C4-2B (cell line): ENCODE measurements at regions not wholly inside any gene's neighbourhood (a gene's known extent, or its start where the extent isn't known, plus 50 kb on each side); places are given as distances from the start of the nearest gene placed in this dataset.

ENCODE experiments used
- ZFX ChIP-seq: fragments of 450-650 bp; IDR thresholded peaks from 2 replicates; pipeline ENCODE4 v1.6.1; 2017
- TF ChIP-seq, protein P1 (sequence below): fragments of 450-650 bp; conservative IDR thresholded peaks from 2 replicates; pipeline ENCODE4 v1.5.1; 2017; ENCODE audit warnings: mild to moderate bottlenecking

DNA sequence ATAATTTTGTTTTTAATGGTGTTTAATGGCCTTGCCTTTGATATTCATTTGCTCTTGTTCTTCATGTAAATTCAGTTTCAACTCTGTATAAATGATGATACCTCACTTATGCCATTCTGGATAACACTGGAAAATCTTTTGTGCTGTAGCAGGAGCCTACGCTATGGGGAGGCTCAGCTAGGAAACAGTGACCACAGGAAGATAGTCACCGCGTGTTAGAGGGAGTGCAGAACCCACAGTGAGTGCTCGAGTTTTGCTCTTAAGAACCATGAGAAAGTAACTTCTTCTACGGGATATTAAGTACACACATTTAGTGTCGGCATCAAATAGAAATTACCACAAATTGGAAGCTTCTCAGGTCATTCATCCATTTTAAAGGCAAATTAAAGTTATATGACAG, 143.9 kb downstream of the IRX2 start:
- TF ChIP-seq, protein P1, sequence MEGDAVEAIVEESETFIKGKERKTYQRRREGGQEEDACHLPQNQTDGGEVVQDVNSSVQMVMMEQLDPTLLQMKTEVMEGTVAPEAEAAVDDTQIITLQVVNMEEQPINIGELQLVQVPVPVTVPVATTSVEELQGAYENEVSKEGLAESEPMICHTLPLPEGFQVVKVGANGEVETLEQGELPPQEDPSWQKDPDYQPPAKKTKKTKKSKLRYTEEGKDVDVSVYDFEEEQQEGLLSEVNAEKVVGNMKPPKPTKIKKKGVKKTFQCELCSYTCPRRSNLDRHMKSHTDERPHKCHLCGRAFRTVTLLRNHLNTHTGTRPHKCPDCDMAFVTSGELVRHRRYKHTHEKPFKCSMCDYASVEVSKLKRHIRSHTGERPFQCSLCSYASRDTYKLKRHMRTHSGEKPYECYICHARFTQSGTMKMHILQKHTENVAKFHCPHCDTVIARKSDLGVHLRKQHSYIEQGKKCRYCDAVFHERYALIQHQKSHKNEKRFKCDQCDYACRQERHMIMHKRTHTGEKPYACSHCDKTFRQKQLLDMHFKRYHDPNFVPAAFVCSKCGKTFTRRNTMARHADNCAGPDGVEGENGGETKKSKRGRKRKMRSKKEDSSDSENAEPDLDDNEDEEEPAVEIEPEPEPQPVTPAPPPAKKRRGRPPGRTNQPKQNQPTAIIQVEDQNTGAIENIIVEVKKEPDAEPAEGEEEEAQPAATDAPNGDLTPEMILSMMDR: no peak
- no peak for TF ChIP-seq ZFX
